GM12872 (cell line): ENCODE measurements at regions not wholly inside any gene's neighbourhood (a gene's known extent, or its start where the extent isn't known, plus 50 kb on each side); places are given as distances from the start of the nearest gene placed in this dataset.

Experiments
- CTCF ChIP-seq: IDR thresholded peaks from 3 replicates; pipeline ENCODE4 v1.5.1; 2011; ENCODE audit warnings: low read depth, mild to moderate bottlenecking, low read length, moderate library complexity; ENCODE audit not compliant: insufficient read depth

- no peak for TF ChIP-seq CTCF
These were observed 276.3 kb downstream of the PTTG2 start for GRCh38 chr4:38236503-38236902.

GRCh38 chr4:38237139-38237538 is 276.9 kb downstream of the PTTG2 start:
- no peak for TF ChIP-seq CTCF

- no peak for TF ChIP-seq CTCF
These were observed 281.3 kb downstream of the PTTG2 start for GRCh38 chr4:38241541-38241940.

- TF ChIP-seq CTCF, result no peak
These were observed 281.9 kb downstream of the PTTG2 start for GRCh38 chr4:38242101-38242500.

GRCh38 chr4:38242822-38243387 is 282.7 kb downstream of the PTTG2 start:
- TF ChIP-seq CTCF, result no peak

- no peak for TF ChIP-seq CTCF
These were observed 283.3 kb downstream of the PTTG2 start for GRCh38 chr4:38243388-38244053.

GRCh38 chr4:38254825-38255224 is 294.6 kb downstream of the PTTG2 start:
- TF ChIP-seq CTCF, result no peak
